Calu3 (cell line): ENCODE measurements at regions not wholly inside any gene's neighbourhood (a gene's known extent, or its start where the extent isn't known, plus 50 kb on each side); places are given as distances from the start of the nearest gene placed in this dataset.
"Not testable (repeated sequence)": the region's sequence is repeated elsewhere in the genome, so short reads cannot be mapped to it uniquely, and the experiment has no call there.

Experiments
- BruUV-seq: library from RNA; stranded (reverse); fragments of 400-500 nt; replicated peaks from 2 replicates; lab custom pipeline; 2021; lab: Mats Ljungman, UMichigan
- CTCF ChIA-PET: fragments of 300-600 bp; sonication (Branson Sonifier 250); formaldehyde crosslinking; loops from one replicate; lab custom pipeline; 2022; ENCODE audit warnings: antibody characterized with exemption; lab: Charles Lee
- DNase-seq: peaks from one replicate; pipeline ENCODE4 v3.0.0; 2022
- H3K27ac Mint-ChIP-seq: one replicate; pipeline ENCODE4 v1.8.0; 2022; ENCODE audit warnings: mixed read lengths; ENCODE audit not compliant: unreplicated experiment
- H3K27me3 Mint-ChIP-seq: one replicate; pipeline ENCODE4 v1.8.0; 2022; ENCODE audit warnings: mixed read lengths; ENCODE audit not compliant: unreplicated experiment
- H3K36me3 Mint-ChIP-seq: one replicate; pipeline ENCODE4 v1.8.0; 2022; ENCODE audit warnings: mild to moderate bottlenecking, moderate library complexity, mixed read lengths; ENCODE audit not compliant: insufficient read depth, unreplicated experiment
- H3K4me1 Mint-ChIP-seq: one replicate; pipeline ENCODE4 v1.8.0; 2022; ENCODE audit warnings: mild to moderate bottlenecking, low read depth, mixed read lengths; ENCODE audit not compliant: unreplicated experiment
- H3K4me3 Mint-ChIP-seq: one replicate; pipeline ENCODE4 v1.8.0; 2022; ENCODE audit warnings: mild to moderate bottlenecking, low read depth, moderate library complexity, mixed read lengths; ENCODE audit not compliant: unreplicated experiment
- H3K9me3 Mint-ChIP-seq: one replicate; pipeline ENCODE4 v1.8.0; 2022; ENCODE audit warnings: low read depth, mixed read lengths; ENCODE audit not compliant: unreplicated experiment
- intact Hi-C: fragments of 100-400 bp; cut with micrococcal nuclease; formaldehyde crosslinking; loops from one replicate; pipeline ENCODE4 v1.10.0; 2022; ENCODE audit not compliant: unreplicated experiment
- TF ChIP-seq, protein P1 (sequence below): fragments of 200-600 bp; IDR thresholded peaks from one replicate; pipeline ENCODE4 v1.8.0; 2022; ENCODE audit warnings: antibody characterized with exemption; ENCODE audit not compliant: unreplicated experiment

GRCh38 chr13:87235621-87236020, 435.6 kb upstream of the SLITRK5 start:
- Mint-ChIP-seq H3K9me3 (peaks cover 3% of the 10 kb centered on the region), H3K4me3 (no peak overlapping the region), H3K27me3 (no peaks in the 10 kb centered on the region), H3K27ac (no peak overlapping the region), H3K36me3 (no peaks in the 10 kb centered on the region), H3K4me1 (no peaks in the 10 kb centered on the region)
- TF ChIP-seq, protein P1, sequence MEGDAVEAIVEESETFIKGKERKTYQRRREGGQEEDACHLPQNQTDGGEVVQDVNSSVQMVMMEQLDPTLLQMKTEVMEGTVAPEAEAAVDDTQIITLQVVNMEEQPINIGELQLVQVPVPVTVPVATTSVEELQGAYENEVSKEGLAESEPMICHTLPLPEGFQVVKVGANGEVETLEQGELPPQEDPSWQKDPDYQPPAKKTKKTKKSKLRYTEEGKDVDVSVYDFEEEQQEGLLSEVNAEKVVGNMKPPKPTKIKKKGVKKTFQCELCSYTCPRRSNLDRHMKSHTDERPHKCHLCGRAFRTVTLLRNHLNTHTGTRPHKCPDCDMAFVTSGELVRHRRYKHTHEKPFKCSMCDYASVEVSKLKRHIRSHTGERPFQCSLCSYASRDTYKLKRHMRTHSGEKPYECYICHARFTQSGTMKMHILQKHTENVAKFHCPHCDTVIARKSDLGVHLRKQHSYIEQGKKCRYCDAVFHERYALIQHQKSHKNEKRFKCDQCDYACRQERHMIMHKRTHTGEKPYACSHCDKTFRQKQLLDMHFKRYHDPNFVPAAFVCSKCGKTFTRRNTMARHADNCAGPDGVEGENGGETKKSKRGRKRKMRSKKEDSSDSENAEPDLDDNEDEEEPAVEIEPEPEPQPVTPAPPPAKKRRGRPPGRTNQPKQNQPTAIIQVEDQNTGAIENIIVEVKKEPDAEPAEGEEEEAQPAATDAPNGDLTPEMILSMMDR, result no peak
- no TSS peak for BruUV-seq
- CTCF ChIA-PET, result no interaction called here
- intact Hi-C loops, result no loop called here
- no peak for DNase-seq

DNA sequence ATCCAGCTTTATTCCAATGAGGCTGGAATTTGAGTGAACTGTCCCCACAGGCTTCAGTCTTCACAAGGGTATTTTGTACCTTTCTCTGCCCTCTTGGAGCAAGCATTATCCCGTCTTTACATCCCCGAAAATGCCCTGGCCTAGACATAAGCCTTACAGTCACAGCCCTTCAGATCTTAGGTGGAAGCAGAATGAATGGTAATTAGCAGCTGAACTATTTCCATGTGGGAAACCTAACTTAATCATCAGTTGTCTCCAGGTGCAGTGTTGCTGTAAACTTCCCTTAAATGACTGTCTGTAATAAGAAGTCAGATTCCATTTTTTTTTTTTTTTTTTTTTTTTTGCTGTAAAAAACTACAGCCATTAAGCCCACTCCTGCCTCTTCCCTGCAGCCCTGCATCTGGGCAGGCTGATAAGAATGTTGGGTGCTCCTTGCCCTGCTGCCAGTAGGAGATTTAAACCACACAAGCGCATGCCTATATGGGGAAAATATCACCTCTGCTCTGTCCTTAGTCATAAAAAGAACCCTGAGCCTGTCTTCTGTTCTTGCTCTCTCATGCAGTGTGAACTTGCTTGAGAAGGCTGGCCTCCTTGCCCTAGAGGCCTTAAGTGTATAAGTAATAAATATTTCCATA, 426.8 kb upstream of the SLITRK5 start:
- H3K27ac Mint-ChIP-seq, result no peak overlapping the region
- no peaks in the 10 kb centered on the region for H3K4me1 Mint-ChIP-seq
- H3K4me3 Mint-ChIP-seq, result no peak overlapping the region
- BruUV-seq, result no TSS peak
- intact Hi-C loops, result no loop called here
- no peaks in the 10 kb centered on the region for H3K36me3 Mint-ChIP-seq
- TF ChIP-seq, protein P1, result no peak
- H3K27me3 Mint-ChIP-seq, result no peaks in the 10 kb centered on the region
- DNase-seq, result no peak
- H3K9me3 Mint-ChIP-seq, result no peaks in the 10 kb centered on the region
- CTCF ChIA-PET, result no interaction called here

GRCh38 chr13:87249847-87250246, 421.3 kb upstream of the SLITRK5 start:
- H3K4me3 Mint-ChIP-seq, H3K9me3 Mint-ChIP-seq, H3K27ac Mint-ChIP-seq, CTCF ChIA-PET, intact Hi-C loops, H3K27me3 Mint-ChIP-seq, H3K36me3 Mint-ChIP-seq, BruUV-seq, DNase-seq, H3K4me1 Mint-ChIP-seq: not testable (repeated sequence)

- TF ChIP-seq, protein P1, result no peak
- H3K4me1 Mint-ChIP-seq, result no peaks in the 10 kb centered on the region
- intact Hi-C loops, result no loop called here
Measured at GRCh38 chr13:87255394-87255793, 415.8 kb upstream of the SLITRK5 start.

DNA sequence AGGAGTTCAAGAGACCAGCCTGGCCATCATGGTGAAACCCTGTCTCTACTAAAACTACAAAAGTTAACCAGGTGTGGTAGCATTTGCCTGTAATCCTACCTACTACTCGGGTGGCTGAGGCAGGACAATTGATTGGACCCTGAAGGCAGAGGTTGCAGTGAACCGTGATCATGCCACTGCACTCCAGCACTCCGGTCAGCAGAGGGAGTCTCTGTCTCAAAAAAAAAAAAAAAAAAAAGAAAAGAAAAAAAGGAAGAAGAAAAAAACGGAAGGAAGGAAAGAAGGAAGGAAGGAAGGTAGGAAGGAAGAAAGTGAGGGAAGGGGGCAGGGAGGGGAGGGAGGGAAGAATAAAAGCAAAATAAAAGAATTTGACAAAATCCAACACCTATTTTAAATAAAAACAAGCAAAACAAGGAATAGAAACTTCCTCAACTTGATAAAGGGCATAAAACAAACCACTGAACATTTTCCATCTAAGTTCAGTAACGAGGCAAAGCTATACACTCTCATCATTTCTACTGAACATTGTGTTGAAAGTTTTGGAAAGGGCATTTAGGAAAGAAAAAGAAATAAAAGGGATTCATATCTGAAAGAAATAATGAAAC, 411.6 kb upstream of the SLITRK5 start:
- Mint-ChIP-seq H3K9me3 (no peaks in the 10 kb centered on the region), H3K36me3 (no peaks in the 10 kb centered on the region), H3K4me3 (no peak overlapping the region), H3K4me1 (no peaks in the 10 kb centered on the region), H3K27me3 (no peaks in the 10 kb centered on the region), H3K27ac (no peak overlapping the region)
- intact Hi-C loops, result no loop called here
- CTCF ChIA-PET, result no interaction called here
- TF ChIP-seq, protein P1, result no peak
- DNase-seq, result no peak
- BruUV-seq, result no TSS peak

More at GRCh38 chr13:87255394-87255793, 415.8 kb upstream of the SLITRK5 start:
- Mint-ChIP-seq H3K27me3 (no peaks in the 10 kb centered on the region), H3K36me3 (no peaks in the 10 kb centered on the region), H3K27ac (no peak overlapping the region), H3K4me3 (no peak overlapping the region), H3K9me3 (no peaks in the 10 kb centered on the region)
- no peak for DNase-seq
- no TSS peak for BruUV-seq
- CTCF ChIA-PET, result no interaction called here
